ENCODE measurements at regions not wholly inside any gene's neighbourhood (a gene's known extent, or its start where the extent isn't known, plus 50 kb on each side); places are given as distances from the start of the nearest gene placed in this dataset.
A peak's percentile ranks its signal among the peaks of the same experiment; 100 is the strongest.
"Not testable (repeated sequence)": the region's sequence is repeated elsewhere in the genome, so short reads cannot be mapped to it uniquely, and the experiment has no call there.

GRCh38 chr11:70560621-70561020, 162.3 kb downstream of the CTTN start:
- H3K4me1 ChIP-seq (ENCODE audit: low read length); H4K20me1 ChIP-seq (ENCODE audit: insufficient read depth, low read depth, low read length); DNase-seq; H3K4me2 ChIP-seq (ENCODE audit: low read depth, low read length, poor library complexity, severe bottlenecking); H3K9me3 ChIP-seq (ENCODE audit: low read length); H2AFZ ChIP-seq (ENCODE audit: low read length); H3K27me3 ChIP-seq (ENCODE audit: low read length); H3K4me3 ChIP-seq (ENCODE audit: low read length); H3K27ac ChIP-seq (ENCODE audit: low read length); H3K9me2 ChIP-seq (replicated peaks; ENCODE audit: insufficient read depth, low read length); H3K79me2 ChIP-seq (ENCODE audit: low read length); H3K36me3 ChIP-seq (ENCODE audit: insufficient read depth, low read length); H3K9ac ChIP-seq (ENCODE audit: low read length): not testable (repeated sequence)

GRCh38 chr11:70566768-70567530, 168.6 kb downstream of the CTTN start:
- H2AFZ ChIP-seq (ENCODE audit: low read length) = no peak overlapping the region
- H3K36me3 ChIP-seq (ENCODE audit: insufficient read depth, low read length) = no peaks in the 10 kb centered on the region
- no peaks in the 10 kb centered on the region for H3K27me3 ChIP-seq (ENCODE audit: low read length)
- no peaks in the 10 kb centered on the region for H3K9me2 ChIP-seq (replicated peaks; ENCODE audit: insufficient read depth, low read length)
- H3K9ac ChIP-seq (ENCODE audit: low read length) = no peak overlapping the region
- DNase-seq = peak; percentile 22
- no peaks in the 10 kb centered on the region for H3K4me1 ChIP-seq (ENCODE audit: low read length)
- no peak overlapping the region for H3K27ac ChIP-seq (ENCODE audit: low read length)
- no peaks in the 10 kb centered on the region for H3K79me2 ChIP-seq (ENCODE audit: low read length)
- no peak overlapping the region for H3K4me2 ChIP-seq (ENCODE audit: low read depth, low read length, poor library complexity, severe bottlenecking)
- no peaks in the 10 kb centered on the region for H4K20me1 ChIP-seq (ENCODE audit: insufficient read depth, low read depth, low read length)
- H3K4me3 ChIP-seq (ENCODE audit: low read length) = no peak overlapping the region
- H3K9me3 ChIP-seq (ENCODE audit: low read length) = no peaks in the 10 kb centered on the region

- H3K79me2 ChIP-seq (ENCODE audit: low read length) = no peaks in the 10 kb centered on the region
- H3K4me2 ChIP-seq (ENCODE audit: low read depth, low read length, poor library complexity, severe bottlenecking) = no peak overlapping the region
- H3K36me3 ChIP-seq (ENCODE audit: insufficient read depth, low read length) = no peaks in the 10 kb centered on the region
Measured at GRCh38 chr11:70567680-70568034, 169.3 kb downstream of the CTTN start.

GRCh38 chr11:70568035-70568813, 169.9 kb downstream of the CTTN start:
- H2AFZ ChIP-seq (ENCODE audit: low read length) = no peak overlapping the region
- no peak for DNase-seq
- no peak overlapping the region for H3K4me3 ChIP-seq (ENCODE audit: low read length)
- no peaks in the 10 kb centered on the region for H3K9me3 ChIP-seq (ENCODE audit: low read length)
- no peak overlapping the region for H3K9ac ChIP-seq (ENCODE audit: low read length)
- no peak overlapping the region for H3K27ac ChIP-seq (ENCODE audit: low read length)
- no peaks in the 10 kb centered on the region for H3K79me2 ChIP-seq (ENCODE audit: low read length)
- no peaks in the 10 kb centered on the region for H3K36me3 ChIP-seq (ENCODE audit: insufficient read depth, low read length)
- no peaks in the 10 kb centered on the region for H3K27me3 ChIP-seq (ENCODE audit: low read length)
- H3K4me1 ChIP-seq (ENCODE audit: low read length) = no peaks in the 10 kb centered on the region
- H3K9me2 ChIP-seq (replicated peaks; ENCODE audit: insufficient read depth, low read length) = no peaks in the 10 kb centered on the region
- no peak overlapping the region for H3K4me2 ChIP-seq (ENCODE audit: low read depth, low read length, poor library complexity, severe bottlenecking)
- no peaks in the 10 kb centered on the region for H4K20me1 ChIP-seq (ENCODE audit: insufficient read depth, low read depth, low read length)

More at GRCh38 chr11:70567680-70568034, 169.3 kb downstream of the CTTN start:
- Histone ChIP-seq H3K9me3 (ENCODE audit: low read length) (no peaks in the 10 kb centered on the region), H3K4me3 (ENCODE audit: low read length) (no peak overlapping the region), H3K27ac (ENCODE audit: low read length) (no peak overlapping the region), H3K27me3 (ENCODE audit: low read length) (no peaks in the 10 kb centered on the region), H4K20me1 (ENCODE audit: insufficient read depth, low read depth, low read length) (no peaks in the 10 kb centered on the region), H3K9me2 (replicated peaks; ENCODE audit: insufficient read depth, low read length) (no peaks in the 10 kb centered on the region), H3K4me1 (ENCODE audit: low read length) (no peaks in the 10 kb centered on the region), H3K9ac (ENCODE audit: low read length) (no peak overlapping the region), H2AFZ (ENCODE audit: low read length) (no peak overlapping the region)
- DNase-seq = no peak

GRCh38 chr11:70568814-70569617, 170.7 kb downstream of the CTTN start:
- Histone ChIP-seq H2AFZ (ENCODE audit: low read length) (no peak overlapping the region), H3K27ac (ENCODE audit: low read length) (no peak overlapping the region)

GRCh38 chr11:70569618-70569890, 171.2 kb downstream of the CTTN start:
- Histone ChIP-seq H3K4me1 (ENCODE audit: low read length) (no peaks in the 10 kb centered on the region), H3K4me3 (ENCODE audit: low read length) (no peak overlapping the region), H4K20me1 (ENCODE audit: insufficient read depth, low read depth, low read length) (no peaks in the 10 kb centered on the region), H3K9ac (ENCODE audit: low read length) (no peak overlapping the region), H3K9me3 (ENCODE audit: low read length) (no peaks in the 10 kb centered on the region), H3K27me3 (ENCODE audit: low read length) (no peaks in the 10 kb centered on the region), H3K36me3 (ENCODE audit: insufficient read depth, low read length) (no peaks in the 10 kb centered on the region), H3K4me2 (ENCODE audit: low read depth, low read length, poor library complexity, severe bottlenecking) (no peak overlapping the region), H3K79me2 (ENCODE audit: low read length) (no peaks in the 10 kb centered on the region), H3K9me2 (replicated peaks; ENCODE audit: insufficient read depth, low read length) (no peaks in the 10 kb centered on the region), H2AFZ (ENCODE audit: low read length) (no peak overlapping the region), H3K27ac (ENCODE audit: low read length) (no peak overlapping the region)
- no peak for DNase-seq

More at GRCh38 chr11:70568814-70569617, 170.7 kb downstream of the CTTN start:
- Histone ChIP-seq H3K79me2 (ENCODE audit: low read length) (no peaks in the 10 kb centered on the region), H3K9ac (ENCODE audit: low read length) (no peak overlapping the region), H3K27me3 (ENCODE audit: low read length) (no peaks in the 10 kb centered on the region), H3K9me2 (replicated peaks; ENCODE audit: insufficient read depth, low read length) (no peaks in the 10 kb centered on the region), H3K4me1 (ENCODE audit: low read length) (no peaks in the 10 kb centered on the region), H3K4me2 (ENCODE audit: low read depth, low read length, poor library complexity, severe bottlenecking) (no peak overlapping the region), H4K20me1 (ENCODE audit: insufficient read depth, low read depth, low read length) (no peaks in the 10 kb centered on the region), H3K9me3 (ENCODE audit: low read length) (no peaks in the 10 kb centered on the region), H3K4me3 (ENCODE audit: low read length) (no peak overlapping the region), H3K36me3 (ENCODE audit: insufficient read depth, low read length) (no peaks in the 10 kb centered on the region)
- DNase-seq = no peak

GRCh38 chr11:70569996-70570692, 171.8 kb downstream of the CTTN start:
- Histone ChIP-seq H3K79me2 (ENCODE audit: low read length) (no peaks in the 10 kb centered on the region), H3K4me1 (ENCODE audit: low read length) (no peaks in the 10 kb centered on the region), H3K36me3 (ENCODE audit: insufficient read depth, low read length) (no peaks in the 10 kb centered on the region), H3K27ac (ENCODE audit: low read length) (no peak overlapping the region), H4K20me1 (ENCODE audit: insufficient read depth, low read depth, low read length) (no peaks in the 10 kb centered on the region), H3K9me3 (ENCODE audit: low read length) (no peaks in the 10 kb centered on the region), H2AFZ (ENCODE audit: low read length) (no peak overlapping the region), H3K9ac (ENCODE audit: low read length) (no peak overlapping the region), H3K4me2 (ENCODE audit: low read depth, low read length, poor library complexity, severe bottlenecking) (no peak overlapping the region), H3K4me3 (ENCODE audit: low read length) (no peak overlapping the region), H3K9me2 (replicated peaks; ENCODE audit: insufficient read depth, low read length) (no peaks in the 10 kb centered on the region), H3K27me3 (ENCODE audit: low read length) (no peaks in the 10 kb centered on the region)
- peak; percentile 36 for DNase-seq

Measured in Karpas-422 (cell line).